Prostate gland (tissue), 2 donors: ENCODE measurements at regions not wholly inside any gene's neighbourhood (a gene's known extent, or its start where the extent isn't known, plus 50 kb on each side); places are given as distances from the start of the nearest gene placed in this dataset.

Source experiments
- DNase-seq: peaks from one replicate; pipeline ENCODE4 v3.0.0-alpha.2; 2019; ENCODE audit warnings: low spot score
- H3K27ac ChIP-seq, 2 donors: fragments of 200-600 bp; sonication (generic); 2 replicates each; pipeline ENCODE4 v1.5.1; 2017 to 2019
- H3K27me3 ChIP-seq: fragments of 200-600 bp; sonication (generic); replicated peaks from 2 replicates; pipeline ENCODE4 v1.5.1; 2019; ENCODE audit not compliant: insufficient read depth
- H3K36me3 ChIP-seq, 2 donors: fragments of 200-600 bp; sonication (generic); 1 replicate in 1 of 2; 2 replicates in 1 of 2; pipeline versions ENCODE4 v1.5.1 to v1.8.1; 2017 to 2019
- H3K4me1 ChIP-seq: fragments of 200-600 bp; sonication (generic); replicated peaks from 2 replicates; pipeline ENCODE4 v1.5.1; 2019
- H3K4me3 ChIP-seq, 2 donors: fragments of 200-600 bp; sonication (generic); 2 replicates each; pipeline ENCODE4 v1.5.1; 2017 to 2019
- H3K9me3 ChIP-seq: fragments of 200-600 bp; sonication (generic); 2 replicates; pipeline ENCODE4 v1.5.1; 2017
- POLR2A ChIP-seq: fragments of 450-650 bp; IDR thresholded peaks from one replicate; pipeline ENCODE4 v1.6.1; 2016; ENCODE audit warnings: antibody characterized with exemption, mild to moderate bottlenecking
- POLR2AphosphoS5 ChIP-seq: sonication (generic); formaldehyde crosslinking; IDR thresholded peaks from one replicate; pipeline ENCODE4 v1.6.1; 2017; ENCODE audit warnings: antibody characterized with exemption
- WGBS: methylation state at CpG from one replicate; pipeline ENCODE4 v1.1.5; 2018; 5-methylcytosine and 5-hydroxymethylcytosine counted together
- intact Hi-C: fragments of 100-400 bp; cut with DNase I; formaldehyde crosslinking; loops from one replicate; pipeline ENCODE4 v1.14.2; 2022
- TF ChIP-seq, protein P1 (sequence below), 4 experiments: fragments of 200-600 bp in 2 of 4; fragments of 450-650 bp in 2 of 4; sonication (generic) in 2 of 4; IDR thresholded peaks; 1 replicate in 3 of 4; 2 replicates in 1 of 4; pipeline ENCODE4 v1.5.1; 2016 to 2019; ENCODE audit warnings: antibody characterized with exemption in 4 of 4, mild to moderate bottlenecking in 2 of 4, moderate library complexity in 2 of 4

DNA sequence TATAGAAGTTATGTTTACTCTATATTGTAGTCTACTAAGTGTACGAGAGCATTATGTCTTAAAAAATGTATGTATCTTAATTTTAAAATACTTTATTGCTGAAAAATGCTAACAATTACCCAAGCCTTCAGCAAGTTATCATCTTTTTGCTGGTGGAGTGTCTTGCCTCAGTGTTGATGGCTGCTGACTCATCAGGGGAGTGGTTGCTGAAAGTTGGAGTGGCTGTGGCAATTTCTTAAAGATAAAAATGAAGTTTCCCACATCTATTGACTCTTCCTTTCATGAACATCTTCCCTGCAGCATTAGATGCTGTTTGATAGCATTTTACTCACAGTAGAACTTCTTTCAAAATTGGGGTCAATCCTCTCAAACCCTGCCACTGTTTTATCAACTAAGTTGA is 95.8 kb downstream of the CDC7 start:
- no peak for DNase-seq
- Histone ChIP-seq H3K27me3 (no peaks in the 10 kb centered on the region), H3K27ac (no peak overlapping the region), H3K4me1 (no peaks in the 10 kb centered on the region), H3K9me3 (no peaks in the 10 kb centered on the region), H3K4me3 (no peak overlapping the region), H3K36me3 (no peaks in the 10 kb centered on the region)
- 96% methylated on average over 1 of the region's 1 CpG for WGBS
- TF ChIP-seq POLR2AphosphoS5 (no peak), POLR2A (no peak)
- TF ChIP-seq, protein P1, sequence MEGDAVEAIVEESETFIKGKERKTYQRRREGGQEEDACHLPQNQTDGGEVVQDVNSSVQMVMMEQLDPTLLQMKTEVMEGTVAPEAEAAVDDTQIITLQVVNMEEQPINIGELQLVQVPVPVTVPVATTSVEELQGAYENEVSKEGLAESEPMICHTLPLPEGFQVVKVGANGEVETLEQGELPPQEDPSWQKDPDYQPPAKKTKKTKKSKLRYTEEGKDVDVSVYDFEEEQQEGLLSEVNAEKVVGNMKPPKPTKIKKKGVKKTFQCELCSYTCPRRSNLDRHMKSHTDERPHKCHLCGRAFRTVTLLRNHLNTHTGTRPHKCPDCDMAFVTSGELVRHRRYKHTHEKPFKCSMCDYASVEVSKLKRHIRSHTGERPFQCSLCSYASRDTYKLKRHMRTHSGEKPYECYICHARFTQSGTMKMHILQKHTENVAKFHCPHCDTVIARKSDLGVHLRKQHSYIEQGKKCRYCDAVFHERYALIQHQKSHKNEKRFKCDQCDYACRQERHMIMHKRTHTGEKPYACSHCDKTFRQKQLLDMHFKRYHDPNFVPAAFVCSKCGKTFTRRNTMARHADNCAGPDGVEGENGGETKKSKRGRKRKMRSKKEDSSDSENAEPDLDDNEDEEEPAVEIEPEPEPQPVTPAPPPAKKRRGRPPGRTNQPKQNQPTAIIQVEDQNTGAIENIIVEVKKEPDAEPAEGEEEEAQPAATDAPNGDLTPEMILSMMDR (IDR thresholded peaks at IDR 0.05): no peak
- intact Hi-C loops: no loop called here

- intact Hi-C loops: no loop called here
- 89% methylated on average over 2 of the region's 2 CpGs for whole genome bisulfite sequencing
Observed at GRCh38 chr1:91597215-91597614, 96.6 kb downstream of the CDC7 start.

DNA sequence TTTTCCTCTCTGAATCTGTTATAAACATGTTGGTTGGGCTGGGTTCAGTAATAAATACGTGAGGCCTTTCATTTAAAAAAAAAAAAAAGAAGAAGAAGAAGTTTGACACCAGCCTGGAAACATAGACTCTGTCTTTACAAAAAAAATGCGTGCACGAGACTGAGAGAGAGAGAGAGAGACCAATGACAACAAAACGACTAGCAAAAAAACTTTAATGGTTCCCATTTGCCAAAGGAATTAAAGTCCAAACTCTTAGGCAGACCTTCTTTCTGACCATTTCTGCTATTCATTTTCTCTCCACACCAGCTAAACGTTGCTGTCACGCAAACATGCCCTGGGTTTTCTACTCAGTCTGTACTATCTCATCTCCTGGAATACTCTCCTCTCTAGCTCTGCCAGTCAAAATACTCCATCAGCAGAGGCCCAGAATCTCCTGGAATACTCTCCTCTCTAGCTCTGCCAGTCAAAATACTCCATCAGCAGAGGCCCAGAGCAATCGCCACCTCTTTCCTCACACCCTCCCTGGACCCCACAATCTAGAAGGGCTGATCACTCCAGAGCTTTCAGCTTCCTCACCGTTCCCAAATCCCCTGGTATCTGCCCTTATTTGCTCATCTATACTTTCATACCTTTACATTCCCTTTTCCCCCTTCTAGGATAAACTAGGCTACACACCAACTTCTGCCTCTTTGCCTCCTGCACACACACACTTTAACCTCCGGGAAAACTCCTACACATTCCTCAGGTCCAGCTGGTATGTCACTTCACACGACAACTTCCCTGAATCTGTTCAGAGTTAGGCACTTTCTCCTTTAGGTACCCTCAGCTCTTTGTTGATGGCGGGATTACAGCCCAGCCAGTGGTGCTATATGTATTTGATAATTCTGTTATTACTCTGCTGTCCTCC is 100.0 kb downstream of the CDC7 start:
- Histone ChIP-seq H3K9me3 (no peaks in the 10 kb centered on the region), H3K27me3 (no peaks in the 10 kb centered on the region), H3K4me3 (no peak overlapping the region), H3K36me3 (no peaks in the 10 kb centered on the region), H3K4me1 (no peaks in the 10 kb centered on the region), H3K27ac (no peak overlapping the region)
- intact Hi-C loops: no loop called here
- TF ChIP-seq, protein P1 (IDR thresholded peaks at IDR 0.05): no peak
- TF ChIP-seq POLR2A: no peak
- WGBS: 66% methylated on average over 11 of the region's 11 CpGs
- no peak for DNase-seq

More at GRCh38 chr1:91597215-91597614, 96.6 kb downstream of the CDC7 start:
- TF ChIP-seq, protein P1 (IDR thresholded peaks at IDR 0.05): no peak
- TF ChIP-seq POLR2A: no peak
- TF ChIP-seq POLR2AphosphoS5: no peak
- DNase-seq: no peak
- Histone ChIP-seq H3K9me3 (no peaks in the 10 kb centered on the region), H3K27ac (no peak overlapping the region), H3K27me3 (no peaks in the 10 kb centered on the region), H3K4me1 (no peaks in the 10 kb centered on the region), H3K4me3 (no peak overlapping the region), H3K36me3 (no peaks in the 10 kb centered on the region)

DNA sequence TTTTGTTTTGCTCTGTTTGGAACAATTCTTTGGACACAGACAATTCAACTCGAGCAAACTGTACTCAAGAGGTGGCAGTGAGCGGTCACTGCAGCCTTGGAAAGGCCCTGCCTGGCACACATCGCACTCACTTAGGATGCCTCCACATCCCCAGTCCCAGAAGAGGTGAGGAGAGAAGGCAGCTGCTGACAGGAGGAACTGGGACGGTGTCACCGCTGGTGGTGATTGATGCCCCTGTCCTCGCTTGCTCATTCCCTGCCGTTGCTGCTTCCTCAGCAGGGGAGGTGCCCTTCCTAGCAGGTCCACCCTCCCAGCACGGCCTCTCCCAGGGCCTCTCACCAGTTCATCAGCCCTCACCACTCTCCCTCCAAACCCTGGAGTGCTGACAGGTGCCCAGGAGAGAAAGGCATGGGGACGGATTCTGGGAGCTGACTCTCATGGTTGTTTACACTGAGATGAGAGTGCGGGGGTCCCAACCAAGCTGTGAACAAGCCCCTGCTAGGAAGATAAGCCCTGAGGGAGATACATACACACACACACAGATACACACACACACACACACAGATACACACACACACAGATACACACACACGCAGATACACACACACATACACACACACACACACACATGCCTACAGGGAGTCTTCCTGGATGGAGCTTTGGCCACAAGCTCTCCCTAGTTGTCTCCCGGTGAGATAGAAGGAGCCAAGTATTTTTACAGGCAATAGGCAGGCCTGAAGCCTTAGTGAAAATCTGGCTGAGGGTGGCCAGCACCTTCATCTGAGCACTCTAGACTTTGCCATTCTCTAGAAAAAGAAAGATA is 101.1 kb downstream of the CDC7 start:
- H3K9me3 ChIP-seq: no peaks in the 10 kb centered on the region
- H3K27ac ChIP-seq: no peak overlapping the region
- DNase-seq: no peak
- intact Hi-C loops: no loop called here
- H3K4me1 ChIP-seq: no peaks in the 10 kb centered on the region
- no peaks in the 10 kb centered on the region for H3K27me3 ChIP-seq
- no peaks in the 10 kb centered on the region for H3K36me3 ChIP-seq
- no peak overlapping the region for H3K4me3 ChIP-seq
- 69% methylated on average over 12 of the region's 12 CpGs for WGBS
- TF ChIP-seq POLR2A (no peak), POLR2AphosphoS5 (no peak)
- TF ChIP-seq, protein P1 (IDR thresholded peaks at IDR 0.05): no peak
